ENCODE measurements at regions not wholly inside any gene's neighbourhood (a gene's known extent, or its start where the extent isn't known, plus 50 kb on each side); places are given as distances from the start of the nearest gene placed in this dataset.

DNA sequence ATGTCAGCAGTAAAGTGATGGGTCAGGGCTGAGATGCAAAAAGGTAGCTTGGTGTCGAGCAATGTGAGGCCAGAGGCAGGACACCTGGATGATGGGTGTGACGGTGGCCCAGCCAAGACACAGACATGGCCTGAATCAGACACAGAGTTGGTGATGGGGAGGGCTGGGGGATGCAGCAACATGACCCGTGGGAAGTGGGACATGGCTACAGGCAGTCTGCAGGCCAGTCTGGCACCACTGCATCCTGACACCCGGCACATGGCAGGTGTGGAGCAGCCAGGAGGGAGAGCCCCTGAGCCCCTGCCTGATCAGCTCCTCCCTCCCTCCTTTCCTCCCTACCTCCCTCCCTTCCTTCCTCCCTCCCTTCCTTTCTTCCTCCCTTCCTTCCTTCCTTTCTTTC, 114.8 kb upstream of the WDR11 start:
- H3K9ac ChIP-seq (ENCODE audit: extremely low read depth, insufficient read length, low read length), result no peak overlapping the region
- no peak overlapping the region for H2AFZ ChIP-seq (ENCODE audit: low read length)
- no peak overlapping the region for H2AK5ac ChIP-seq (ENCODE audit: insufficient read length, low read length)
- H3K79me1 ChIP-seq (ENCODE audit: insufficient read depth, low read depth, low read length, poor library complexity, severe bottlenecking), result no peaks in the 10 kb centered on the region
- no peak overlapping the region for H3K4me3 Mint-ChIP-seq
- H3K36me3 Mint-ChIP-seq (ENCODE audit: insufficient read depth in 1 of 3, low read depth in 3 of 3), result no peaks in the 10 kb centered on the region
- no peaks in the 10 kb centered on the region for H3K79me2 ChIP-seq (ENCODE audit: insufficient read depth, low read length)
- H3K27ac ChIP-seq (ENCODE audit: insufficient read length, low read depth, low read length), result no peak overlapping the region
- no peaks in the 10 kb centered on the region; the same call in 1 of the 2 replicates for H3K27me3 ChIP-seq (ENCODE audit: insufficient read depth, low read length)
- H2BK15ac ChIP-seq (ENCODE audit: low read depth, low read length), result no peak overlapping the region
- H2BK20ac ChIP-seq (ENCODE audit: low read depth, low read length, poor library complexity, severe bottlenecking), result no peak overlapping the region
- no peak for TF ChIP-seq CTCF (conservative IDR thresholded peaks at IDR 0.05)
- H4K5ac ChIP-seq (ENCODE audit: insufficient read length, low read depth, low read length), result no peak overlapping the region
- no peak overlapping the region for H3K14ac ChIP-seq (ENCODE audit: insufficient read depth, low read length)
- H2BK120ac ChIP-seq (ENCODE audit: low read depth, low read length, poor library complexity, severe bottlenecking), result no peak overlapping the region
- no peak overlapping the region for H3K23ac ChIP-seq (ENCODE audit: insufficient read length, low read depth, low read length)
- peaks cover under 1% of the 10 kb centered on the region; the same call in 1 of the 2 replicates for H3K4me1 ChIP-seq (ENCODE audit: insufficient read depth, low read length)
- H3K56ac ChIP-seq (ENCODE audit: insufficient read length, low read depth, low read length), result no peak overlapping the region
- DNase-seq, result no peak
- no peaks in the 10 kb centered on the region for H3K9me3 Mint-ChIP-seq
- H3K4ac ChIP-seq (ENCODE audit: low read depth, low read length), result no peak overlapping the region
- H3K4me2 ChIP-seq (ENCODE audit: insufficient read depth, insufficient read length, low read length), result no peak overlapping the region
- H3K9me3 ChIP-seq (ENCODE audit: control insufficient read depth, low read depth, low read length), result no peaks in the 10 kb centered on the region
- no peak overlapping the region for H2BK5ac ChIP-seq (ENCODE audit: insufficient read length, low read length)
- H4K8ac ChIP-seq (replicated peaks; ENCODE audit: insufficient read length, low read depth, low read length), result no peak overlapping the region
- H3K27me3 Mint-ChIP-seq (ENCODE audit: low read depth), result peaks cover 1% of the 10 kb centered on the region; the same call in 1 of the 2 replicates
- no peak overlapping the region for H3K27ac Mint-ChIP-seq
- WGBS (ENCODE audit: extremely low coverage, insufficient read length, low lambda C conversion rate), result no CpG with 5 or more reads among the region's 4 CpGs
- H4K91ac ChIP-seq (ENCODE audit: insufficient read length, low read depth, low read length), result no peak overlapping the region
- no peaks in the 10 kb centered on the region for H4K20me1 ChIP-seq (ENCODE audit: control insufficient read depth, insufficient read depth, insufficient read length)
- no peak overlapping the region for H3T11ph ChIP-seq (ENCODE audit: low read length)
- no peaks in the 10 kb centered on the region for H3K23me2 ChIP-seq (ENCODE audit: insufficient read length, low read depth, low read length, poor library complexity, severe bottlenecking)
- peaks cover 6 to 7% of the 10 kb centered on the region in 2 experiments for H3K4me1 Mint-ChIP-seq
- H2BK12ac ChIP-seq (ENCODE audit: insufficient read length, low read depth, low read length), result no peak overlapping the region
- no peak overlapping the region for H3K18ac ChIP-seq (ENCODE audit: insufficient read length, low read depth, low read length)

Measured in H9 (cell line).